Activated CD4-positive, alpha-beta T cell treated with anti-CD3 and anti-CD28 coated beads for 48 hours (primary cell): ENCODE measurements at regions not wholly inside any gene's neighbourhood (a gene's known extent, or its start where the extent isn't known, plus 50 kb on each side); places are given as distances from the start of the nearest gene placed in this dataset.

Source experiments
- DNase-seq: peaks from one replicate; pipeline ENCODE4 v3.0.0-alpha.2; 2020

DNA sequence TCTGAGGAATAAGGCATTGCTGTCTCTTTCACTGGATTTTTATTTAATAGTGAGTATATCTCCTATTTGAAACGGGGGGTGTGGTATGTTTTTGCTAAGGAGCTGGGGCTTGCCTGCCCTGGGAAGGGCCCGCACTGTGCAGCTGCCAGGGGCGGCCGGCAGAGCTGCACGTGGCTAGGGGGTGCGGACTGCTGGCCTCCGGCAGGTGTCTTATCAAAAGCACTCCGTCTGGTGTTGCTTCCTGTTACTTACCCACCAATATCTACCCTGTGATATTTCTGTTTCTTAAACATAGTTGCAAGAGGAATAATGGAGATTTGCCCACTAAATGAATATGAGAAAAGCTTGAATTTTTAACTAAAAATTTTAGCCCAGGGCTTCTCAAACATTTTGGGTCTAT is 232.0 kb downstream of the IRX1 start:
- DNase-seq: no peak

DNA sequence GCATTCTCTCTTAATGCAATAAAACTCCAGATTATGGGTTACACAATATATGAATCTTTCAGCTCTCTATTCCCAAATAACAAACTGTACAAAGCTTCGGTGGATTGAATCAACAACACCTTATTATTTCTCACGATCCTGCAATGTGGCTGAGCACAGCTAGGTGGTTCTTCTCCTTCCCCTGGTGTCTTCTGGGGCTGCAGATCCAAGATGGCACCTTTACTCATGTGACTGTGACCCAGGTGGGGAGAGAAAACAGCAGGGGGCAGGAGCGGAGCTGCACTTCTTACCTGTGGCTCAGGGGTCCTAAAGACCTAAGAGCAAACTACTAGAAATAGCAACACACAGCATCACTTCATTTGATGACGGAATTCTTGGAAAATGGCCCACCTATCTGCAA is 233.1 kb downstream of the IRX1 start:
- no peak for DNase-seq

DNA sequence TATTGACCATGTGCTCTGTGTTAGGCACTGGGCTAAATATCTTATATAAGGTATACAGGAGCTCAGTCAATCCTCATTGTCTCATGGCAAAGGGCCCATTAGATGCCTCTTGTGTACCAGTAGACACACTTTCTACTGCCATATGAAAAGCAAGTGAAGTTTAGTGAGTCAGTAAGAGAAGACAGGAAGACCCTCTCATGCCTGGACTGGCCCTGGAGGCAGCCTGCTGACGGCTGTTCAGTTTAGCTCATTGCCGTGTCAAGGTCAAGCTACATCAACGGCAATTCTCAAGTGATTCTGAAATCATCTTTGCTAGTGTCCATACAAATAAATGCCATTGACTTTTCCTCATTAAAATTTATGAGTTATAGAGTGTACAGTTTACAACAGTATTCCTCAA is 237.9 kb downstream of the IRX1 start:
- DNase-seq: no peak

DNA sequence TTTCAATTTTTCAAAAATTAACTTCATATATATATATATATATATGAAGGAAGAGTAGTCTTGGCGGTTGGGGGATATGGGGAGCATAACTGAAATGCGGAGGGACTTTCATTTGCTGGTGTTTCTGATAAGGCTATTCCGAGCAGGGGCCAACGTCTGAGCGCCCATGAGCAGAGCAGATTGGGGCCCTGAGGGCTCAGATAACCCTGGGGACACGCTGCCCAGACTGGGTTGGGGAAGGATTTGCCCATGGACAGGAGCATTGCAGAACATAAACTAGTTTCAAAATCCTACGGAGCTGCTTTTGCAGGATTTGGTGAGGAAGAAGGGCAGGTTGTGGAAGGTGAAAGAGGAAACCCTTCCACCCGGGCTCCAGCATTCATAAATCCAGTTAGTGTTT is 240.2 kb downstream of the IRX1 start:
- DNase-seq: no peak

DNA sequence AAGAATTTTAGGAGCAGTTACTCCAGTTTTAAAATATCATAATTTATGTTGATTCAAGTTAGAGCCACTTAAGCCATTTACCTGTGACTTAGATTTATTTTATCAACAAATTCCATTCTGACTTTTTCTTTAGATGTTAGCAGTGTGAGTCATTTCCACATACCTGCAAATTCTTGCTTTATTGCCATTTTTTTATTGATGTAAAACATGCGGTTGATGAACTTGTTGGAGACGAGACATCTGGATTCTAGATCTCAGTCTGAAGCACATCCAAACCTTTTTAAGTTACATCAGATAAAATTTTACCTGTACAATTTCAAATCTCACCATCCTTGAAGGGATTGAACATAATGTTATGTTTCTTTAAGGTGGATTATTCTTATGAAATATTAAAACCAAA is 240.9 kb downstream of the IRX1 start:
- no peak for DNase-seq

DNA sequence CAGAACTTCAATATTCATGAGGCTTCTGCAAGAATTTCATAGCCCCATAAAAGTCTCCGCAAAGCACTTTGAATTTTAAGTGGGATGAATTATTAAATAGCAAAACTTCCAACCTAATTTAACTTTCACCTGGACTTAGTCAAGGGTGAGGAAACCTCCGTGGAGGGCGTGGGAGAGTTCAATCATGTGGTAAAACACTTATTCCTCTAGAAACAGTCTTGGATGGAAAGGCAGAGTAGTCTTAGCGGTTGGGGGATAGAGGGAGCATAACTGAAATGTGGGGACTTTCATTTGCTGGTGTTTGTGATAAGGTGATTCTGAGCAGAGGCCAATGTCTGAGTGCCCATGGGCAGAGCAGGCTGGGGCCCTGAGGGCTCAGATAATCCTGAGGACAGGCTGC is 241.9 kb downstream of the IRX1 start:
- no peak for DNase-seq

DNA sequence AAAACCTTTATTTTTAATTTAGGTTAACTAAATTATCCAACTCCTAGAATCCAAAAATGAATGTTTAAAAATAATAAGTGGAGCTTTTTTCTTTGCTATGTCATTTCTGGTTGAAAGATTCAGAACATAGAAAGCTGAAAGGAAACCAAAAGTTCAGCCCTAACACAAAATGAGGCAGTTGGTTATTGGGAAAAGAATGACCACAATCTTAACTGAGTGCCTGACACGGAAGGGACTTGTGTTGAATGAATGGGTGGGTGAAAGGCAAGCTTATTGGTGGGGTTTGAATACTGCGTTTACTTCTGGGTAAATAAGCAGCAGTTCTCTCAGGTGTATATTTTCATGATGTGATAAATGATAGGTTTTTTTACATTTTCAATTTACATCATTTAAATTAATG is 243.5 kb downstream of the IRX1 start:
- no peak for DNase-seq

DNA sequence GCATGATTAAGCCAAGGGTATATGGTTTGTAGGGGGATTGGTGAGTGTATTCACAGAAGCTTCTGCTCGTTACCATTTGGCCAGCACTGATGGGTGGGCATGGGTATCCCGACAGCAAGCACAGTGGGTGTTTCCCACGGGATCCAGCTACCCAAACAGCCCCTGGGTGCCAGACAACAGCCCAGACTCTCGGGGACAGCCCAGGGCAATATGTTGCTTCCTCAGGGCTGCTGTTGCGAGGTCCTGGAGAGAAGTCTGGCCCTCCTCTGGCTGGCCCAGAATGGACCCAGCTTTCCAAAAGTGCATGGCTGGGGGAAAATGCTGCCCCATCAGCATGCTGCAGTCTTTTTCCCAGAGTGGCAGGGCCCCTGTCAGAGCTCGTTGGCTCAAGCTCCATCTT is 247.0 kb downstream of the IRX1 start:
- no peak for DNase-seq

DNA sequence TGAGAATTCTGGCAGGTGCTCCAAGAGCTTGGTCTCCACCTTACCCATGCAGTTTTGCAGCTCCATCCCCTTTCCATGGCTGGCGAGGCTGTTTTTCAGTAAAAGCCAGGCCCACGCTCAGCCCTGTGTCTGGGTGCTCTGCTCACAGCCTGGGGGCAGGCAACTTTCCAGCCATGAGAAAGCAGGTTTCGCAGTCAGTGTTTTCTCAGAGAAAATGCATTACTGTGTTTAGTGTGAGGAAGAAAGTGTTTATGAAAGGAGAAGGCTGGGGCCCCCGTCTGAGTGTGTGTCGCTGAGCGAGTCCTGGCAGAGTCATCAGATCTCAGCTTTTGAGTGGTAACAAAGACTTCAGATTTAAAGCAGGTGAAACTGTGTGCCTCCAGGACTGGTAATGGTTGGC is 248.1 kb downstream of the IRX1 start:
- no peak for DNase-seq

DNA sequence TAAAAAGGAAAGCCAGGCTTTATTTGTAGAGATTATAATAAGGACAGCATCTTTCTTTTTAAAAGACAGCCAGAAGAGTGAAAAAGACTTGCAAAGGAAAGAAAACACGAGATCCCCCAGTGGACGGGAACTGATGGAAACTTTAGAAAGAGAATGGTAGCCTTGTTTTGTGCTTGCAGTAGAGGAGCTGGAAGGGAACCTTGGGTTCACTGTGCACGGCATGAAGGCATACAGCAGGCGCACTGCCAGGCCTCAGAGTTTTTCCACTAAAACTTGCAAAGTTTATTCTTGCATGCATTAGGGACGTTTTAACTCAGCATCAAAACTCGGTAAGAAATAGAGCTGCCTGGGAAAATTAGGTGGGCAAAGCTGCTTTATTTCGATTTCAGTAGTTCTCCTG is 248.6 kb downstream of the IRX1 start:
- no peak for DNase-seq

DNA sequence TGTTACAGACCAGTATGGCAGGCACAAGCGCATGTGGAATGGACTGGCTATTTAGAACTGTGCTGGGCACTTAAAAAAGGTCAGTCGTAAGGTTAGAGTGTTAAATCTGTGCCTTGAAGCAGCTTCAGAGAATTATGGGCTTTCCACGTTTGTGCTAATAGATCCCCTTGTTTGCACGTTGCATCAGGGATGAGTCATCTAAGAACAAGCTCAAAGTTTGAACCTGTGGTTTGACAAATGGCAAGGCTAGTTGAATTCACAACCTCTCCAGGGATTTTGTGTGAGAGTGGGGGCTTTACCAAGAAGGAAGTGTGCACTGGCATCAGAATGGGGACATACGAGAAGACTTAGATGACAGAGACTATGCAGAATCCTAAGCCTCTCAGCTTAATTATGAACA is 249.6 kb downstream of the IRX1 start:
- DNase-seq: no peak

DNA sequence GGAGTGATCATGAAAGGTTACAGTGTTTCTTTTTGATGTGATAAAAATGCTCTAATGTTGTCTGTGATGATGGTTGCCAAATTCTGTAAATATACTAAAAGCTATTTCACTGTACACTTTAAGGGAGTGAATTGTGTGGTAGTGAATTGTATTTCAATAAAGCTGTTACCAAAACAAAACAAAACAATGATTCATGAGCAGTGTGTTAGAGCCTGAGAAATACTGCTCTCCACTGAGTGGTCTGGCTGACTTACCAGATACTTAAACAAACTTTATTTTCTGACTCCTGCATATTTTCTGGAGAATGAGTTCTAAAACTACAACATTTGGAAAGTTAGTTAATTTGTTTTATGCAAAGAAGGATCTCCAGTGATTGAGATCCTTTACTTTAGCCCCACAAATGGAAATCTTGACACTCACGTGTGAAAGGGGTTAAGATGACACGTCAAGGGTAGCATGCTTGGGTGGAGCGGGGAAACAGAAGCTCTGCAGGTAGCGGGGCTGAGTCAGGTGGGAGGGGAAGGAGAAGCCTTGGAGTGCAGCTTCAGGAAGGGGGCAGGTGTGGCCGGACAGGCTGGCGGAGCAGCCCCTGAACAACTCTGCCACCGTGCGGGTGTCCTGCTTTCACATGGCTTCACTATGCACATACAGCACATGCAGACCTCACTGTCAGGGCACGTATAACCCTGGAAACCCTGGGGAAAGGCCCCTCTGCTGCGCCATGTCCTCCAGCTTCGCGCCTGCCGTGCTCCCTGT is 256.7 kb downstream of the IRX1 start:
- no peak for DNase-seq

DNA sequence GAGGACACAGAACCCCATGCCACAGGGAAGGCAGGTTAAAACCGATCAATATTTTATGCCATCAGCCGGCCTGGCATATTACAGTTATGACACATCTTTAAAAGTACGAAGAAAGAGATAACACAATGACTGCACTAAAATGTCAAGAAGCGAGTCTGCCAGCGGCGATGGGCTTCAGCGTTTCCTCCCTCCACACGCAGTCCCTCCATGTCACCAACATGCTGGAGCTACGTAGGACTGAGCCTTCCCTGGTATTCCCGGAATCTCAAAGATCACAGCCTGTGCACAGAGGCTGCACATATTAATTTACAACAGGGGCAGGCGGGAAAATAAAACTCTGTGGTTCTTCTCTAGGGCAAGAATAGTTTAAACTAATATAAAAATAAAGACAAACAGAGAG is 257.7 kb downstream of the IRX1 start:
- no peak for DNase-seq

DNA sequence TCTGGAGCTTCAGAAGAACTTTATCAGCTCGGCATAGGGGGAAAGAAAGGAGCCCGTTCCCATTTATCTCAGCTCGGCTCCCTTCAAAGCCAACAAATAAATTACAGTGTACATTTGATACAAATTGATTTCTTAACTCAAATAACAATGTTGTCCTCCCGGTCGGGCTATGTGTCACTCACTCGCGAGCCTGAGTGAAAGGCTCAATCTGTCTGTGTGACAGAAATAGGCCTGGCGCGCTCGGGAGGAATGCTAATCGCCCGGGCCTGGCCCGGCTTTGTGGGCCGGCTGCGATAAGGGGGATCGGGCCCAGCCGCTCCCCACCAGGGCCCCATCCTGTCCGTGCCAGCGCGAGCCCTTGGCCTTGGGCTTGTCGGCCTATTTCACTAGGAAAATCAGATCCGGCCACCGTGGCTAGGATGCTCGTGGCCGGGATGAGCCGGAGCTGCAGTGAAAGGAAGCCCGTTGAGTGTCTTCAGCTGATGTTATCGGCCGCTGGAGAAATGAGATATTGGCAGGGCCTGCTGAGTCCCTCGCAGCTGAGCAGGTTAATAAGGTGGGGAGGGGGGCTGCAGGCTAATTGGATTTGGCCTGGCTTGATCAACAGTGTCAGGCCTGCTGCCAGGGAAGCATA is 258.7 kb downstream of the IRX1 start:
- DNase-seq: no peak

DNA sequence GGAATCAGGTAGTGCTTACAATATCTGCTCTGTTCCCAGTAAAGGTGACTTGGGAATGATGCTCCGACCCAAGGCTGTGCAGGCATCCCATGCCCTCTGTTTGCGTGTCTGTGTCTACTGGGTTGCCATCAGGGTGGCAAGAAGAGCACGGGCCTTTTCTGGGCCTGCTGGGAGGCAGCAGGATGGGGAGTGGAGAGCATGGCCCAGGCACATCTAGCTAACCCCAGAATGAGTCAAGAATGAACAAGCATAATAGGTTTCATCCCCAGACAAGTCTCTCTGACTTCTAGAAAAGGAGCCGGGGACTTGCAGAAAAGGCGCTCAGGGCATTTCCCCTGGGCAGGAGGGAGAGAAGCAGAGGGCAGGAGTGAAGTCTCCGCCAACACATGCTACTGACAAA is 260.4 kb downstream of the IRX1 start:
- no peak for DNase-seq

DNA sequence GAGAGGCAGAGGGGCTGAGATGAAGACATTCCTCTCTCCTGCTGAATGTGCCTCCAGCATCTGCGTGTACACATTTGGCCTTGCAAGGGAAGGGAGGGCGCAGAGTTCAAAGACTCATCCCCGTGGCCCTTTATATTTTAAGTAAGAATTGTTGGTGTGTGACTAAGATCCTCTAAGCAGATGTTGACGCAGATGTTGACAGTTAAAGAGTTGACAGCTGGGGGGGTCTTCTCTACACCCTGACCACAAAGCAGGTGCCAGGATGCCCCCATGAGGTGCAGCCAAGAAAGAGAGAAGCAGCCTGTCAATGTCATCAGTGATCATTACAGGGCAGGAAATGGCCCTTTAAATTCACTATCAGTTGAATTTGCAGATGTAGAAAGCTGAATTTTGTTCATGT is 262.9 kb downstream of the IRX1 start:
- DNase-seq: no peak

DNA sequence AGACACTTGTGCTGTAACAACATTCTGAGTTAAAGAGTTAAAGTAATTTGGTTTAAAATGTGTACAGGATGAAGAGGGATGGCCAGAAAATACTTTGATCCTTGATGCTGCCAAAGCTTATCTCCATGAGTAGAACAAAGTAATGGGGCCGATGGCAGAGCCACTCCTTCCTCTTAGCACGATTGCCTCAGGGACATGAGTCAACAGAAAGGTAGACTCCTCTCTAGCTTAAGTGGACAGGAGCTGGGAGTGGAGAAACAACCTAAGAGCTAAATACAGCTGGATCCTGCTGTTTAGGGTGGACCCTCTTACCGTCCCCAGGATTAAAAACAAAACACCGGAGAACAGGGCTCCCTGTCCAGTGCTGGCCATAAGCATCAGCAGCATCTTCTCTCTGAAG is 267.3 kb downstream of the IRX1 start:
- no peak for DNase-seq

DNA sequence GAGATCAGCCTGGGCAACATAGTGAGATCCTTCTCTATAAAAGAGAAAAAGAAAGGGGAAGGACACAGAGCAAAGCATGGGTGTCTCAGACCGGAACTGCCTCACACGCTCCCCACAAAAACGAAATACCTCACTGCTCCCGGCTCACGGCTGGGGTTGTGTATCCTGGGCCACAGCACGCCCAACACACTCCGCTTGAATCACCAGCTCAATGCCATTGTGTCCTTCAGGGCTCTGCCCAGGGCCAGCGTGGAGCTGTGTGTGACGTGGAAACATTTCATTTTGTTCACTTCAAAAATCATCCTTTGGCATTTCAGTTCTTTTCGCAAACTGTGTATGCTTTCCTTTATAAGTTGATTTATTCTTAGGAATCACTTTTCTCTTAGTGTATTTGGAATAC is 279.5 kb downstream of the IRX1 start:
- no peak for DNase-seq

DNA sequence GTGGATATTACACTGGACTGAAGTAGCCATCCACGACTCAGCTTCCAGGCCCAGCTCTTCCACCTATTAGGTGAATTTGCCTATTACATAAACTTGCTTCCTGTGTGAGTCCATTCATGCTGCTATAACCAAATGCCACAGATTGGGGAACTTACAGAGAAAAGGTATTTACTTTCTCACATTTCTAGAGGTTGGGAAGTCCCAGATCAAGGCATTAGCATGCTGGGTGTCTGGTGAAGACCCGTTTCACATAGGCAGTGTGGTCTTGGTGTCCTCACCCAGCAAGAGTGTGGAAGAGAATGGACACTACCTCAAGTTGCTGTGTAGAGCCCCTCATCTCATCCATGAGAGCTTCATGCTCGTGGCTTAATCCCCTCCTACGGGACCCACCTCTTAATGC is 282.6 kb downstream of the IRX1 start:
- no peak for DNase-seq

DNA sequence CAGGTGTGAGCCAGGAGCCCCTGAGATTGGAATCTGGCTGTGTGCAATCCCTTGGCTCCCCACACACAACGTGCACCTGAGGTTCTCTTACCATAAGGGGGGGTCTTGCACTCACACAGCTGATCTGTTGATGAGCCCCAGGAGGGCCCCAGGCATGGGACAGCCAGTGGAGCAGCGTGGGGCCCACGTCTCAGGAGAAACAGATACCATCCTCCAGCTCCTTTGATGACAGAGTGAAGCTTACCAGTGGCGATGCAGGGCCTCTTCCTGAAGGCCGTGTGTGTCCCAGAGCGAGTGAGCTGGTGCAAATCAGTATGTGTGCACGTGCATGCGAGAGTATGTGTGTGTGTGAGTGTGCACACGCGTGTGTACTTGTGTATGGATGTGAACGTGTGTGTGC is 287.4 kb downstream of the IRX1 start:
- no peak for DNase-seq

DNA sequence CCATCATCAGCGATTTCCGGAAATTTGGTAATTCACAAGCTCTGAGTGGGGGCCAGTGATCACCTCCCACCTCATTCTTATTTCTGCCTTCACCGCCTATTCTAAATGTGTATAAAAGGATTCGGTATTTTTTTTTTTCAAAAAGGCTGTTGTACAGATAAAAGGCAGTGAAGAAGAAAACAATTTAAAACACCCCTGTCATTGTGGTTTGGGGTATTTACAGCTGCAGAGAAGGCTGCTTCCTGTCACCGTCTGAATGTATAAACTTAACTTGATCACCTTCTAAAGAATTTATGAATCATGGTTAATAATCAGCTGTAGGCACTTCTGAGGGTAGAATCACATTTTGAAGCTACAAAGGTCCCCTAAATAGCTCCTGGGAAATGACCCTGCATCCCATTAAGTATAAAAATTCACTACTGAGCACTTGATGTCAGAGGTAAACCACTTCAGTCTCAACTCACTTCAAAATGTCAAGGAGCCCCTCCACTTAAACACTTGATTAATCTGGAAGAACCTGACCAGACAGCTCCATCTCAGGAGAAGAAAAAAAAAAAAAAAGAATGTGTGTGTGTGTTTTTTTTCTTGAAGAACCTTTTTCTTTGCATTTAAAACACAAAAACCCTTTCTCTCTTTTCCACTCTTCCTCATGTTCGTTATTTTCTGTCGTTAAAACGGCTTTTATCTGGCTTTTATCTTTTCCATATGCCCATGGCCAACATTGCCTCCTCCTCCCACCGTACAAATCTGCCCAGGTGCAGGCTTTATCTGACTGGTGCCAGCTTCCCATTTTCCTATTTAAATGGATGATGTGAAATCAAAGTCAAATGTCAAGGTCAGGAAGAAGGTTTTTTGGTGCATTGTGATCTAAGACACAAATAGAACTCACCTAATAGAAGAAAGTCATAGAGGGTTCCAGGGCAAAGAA is 291.2 kb downstream of the IRX1 start:
- DNase-seq: no peak

DNA sequence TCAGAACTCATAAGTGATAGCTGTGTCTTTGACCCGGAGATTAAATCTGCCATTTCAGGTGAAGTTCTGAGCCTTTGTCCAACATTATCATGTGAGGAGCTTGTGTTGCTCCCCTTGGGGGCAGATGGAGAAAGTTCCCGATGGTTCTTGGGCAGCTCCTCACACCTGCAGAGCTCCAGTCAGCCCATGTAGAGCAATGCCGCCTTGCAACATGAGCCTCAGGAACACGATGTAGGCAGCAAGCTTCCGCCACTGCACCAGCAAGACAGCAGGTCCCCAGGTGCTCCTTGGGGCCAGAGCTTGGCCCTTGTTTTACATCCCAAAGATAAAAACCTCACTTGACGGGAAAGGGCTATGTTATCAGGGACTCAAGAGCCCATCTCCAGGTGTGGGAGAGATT is 292.7 kb downstream of the IRX1 start:
- DNase-seq: no peak

DNA sequence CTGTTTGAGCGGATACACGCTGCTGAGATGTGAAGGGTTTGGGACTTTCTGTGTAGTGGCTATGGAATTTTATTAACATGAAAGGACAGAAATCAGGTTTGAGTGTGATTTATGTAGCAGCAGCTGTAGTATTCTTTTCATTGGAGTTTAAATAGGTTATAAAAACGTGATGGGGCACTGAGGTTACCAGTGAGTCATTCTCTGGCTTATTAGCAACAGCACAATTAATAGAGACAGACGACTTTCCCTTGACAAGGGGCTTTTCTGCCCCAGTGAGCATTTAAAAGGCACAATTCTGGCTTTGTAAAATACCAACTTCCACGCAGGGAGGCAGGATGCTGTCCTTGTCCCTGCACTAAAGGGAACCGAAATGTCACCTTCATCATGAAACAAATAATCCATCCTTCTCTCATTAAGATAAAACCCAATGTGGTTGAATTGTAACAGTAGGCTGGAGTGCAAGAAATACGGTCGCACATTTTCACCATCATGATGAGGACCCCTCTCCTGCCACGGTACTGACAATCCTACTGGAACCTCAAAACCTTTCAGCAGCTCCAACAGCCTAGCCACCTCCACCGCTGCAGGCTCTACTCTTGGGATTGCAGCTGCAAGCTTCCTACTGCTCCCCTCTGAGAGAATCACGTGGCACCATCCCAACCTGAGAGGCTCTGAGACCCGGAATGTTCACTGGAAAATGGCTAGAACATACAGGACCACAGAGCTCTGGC is 293.9 kb downstream of the IRX1 start:
- no peak for DNase-seq
